ENCODE measurements at regions not wholly inside any gene's neighbourhood (a gene's known extent, or its start where the extent isn't known, plus 50 kb on each side); places are given as distances from the start of the nearest gene placed in this dataset.

GRCh38 chr4:52195869-52196268, 144.8 kb downstream of the SPATA18 start:
- Histone ChIP-seq H3K27me3 (ENCODE audit: control insufficient read depth in 4 of 4, insufficient read depth in 4 of 4, low read length in 3 of 4) (no peaks in the 10 kb centered on the region), H3K36me3 (ENCODE audit: control insufficient read depth in 4 of 4, insufficient read depth in 3 of 4, low read depth in 1 of 4, low read length in 3 of 4) (no peaks in the 10 kb centered on the region), H3K4me3 (ENCODE audit: low read depth in 1 of 3, low read length in 3 of 3) (no peak overlapping the region), H3K9ac (ENCODE audit: low read depth in 1 of 2, low read length in 2 of 2) (no peak overlapping the region), H3K4me1 (ENCODE audit: control insufficient read depth in 4 of 4, insufficient read depth in 4 of 4, low read length in 3 of 4) (peaks cover 2 to 7% (median 4%) of the 10 kb centered on the region in 4 donors), H3K27ac (ENCODE audit: low read depth in 1 of 2, low read length in 2 of 2) (no peak overlapping the region), H3K9me3 (ENCODE audit: control insufficient read depth in 4 of 4, low read length in 3 of 4) (no peaks in the 10 kb centered on the region)
- no peak for DNase-seq (ENCODE audit: low spot score)
- no peak for TF ChIP-seq RXRA (IDR thresholded peaks at IDR 0.05)
- no peak for TF ChIP-seq TAF1 (conservative IDR thresholded peaks at IDR 0.05)
- WGBS = 60% methylated on average over 5 of the region's 5 CpGs

DNA sequence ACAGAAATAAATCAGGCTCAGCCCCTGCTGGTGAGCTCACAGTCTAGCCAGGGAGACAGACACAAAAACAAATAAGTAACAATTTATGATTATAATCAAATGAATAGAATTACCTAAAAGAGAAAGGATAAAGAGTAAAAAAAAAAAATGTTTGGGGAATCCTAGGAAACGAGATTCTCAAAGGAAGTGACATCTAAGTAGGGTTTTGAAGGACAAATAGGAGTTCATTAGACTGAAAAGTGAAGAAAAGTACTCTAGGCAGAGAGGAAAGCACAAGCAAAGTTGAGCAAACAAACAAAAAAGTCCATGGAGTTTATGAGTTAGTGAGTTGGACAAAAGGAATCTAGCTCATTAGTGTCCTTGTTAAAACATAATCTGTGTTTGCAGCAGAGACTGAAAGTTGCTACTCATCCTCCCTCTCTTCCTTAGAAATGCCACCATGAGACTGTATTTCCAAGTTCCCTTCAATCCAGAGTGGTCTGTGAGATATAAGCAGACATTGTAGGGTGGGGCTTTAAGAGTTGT, 145.6 kb downstream of the SPATA18 start:
- Histone ChIP-seq H3K4me3 (ENCODE audit: low read depth in 1 of 3, low read length in 3 of 3) (no peak overlapping the region), H3K9ac (ENCODE audit: low read depth in 1 of 2, low read length in 2 of 2) (no peak overlapping the region), H3K27me3 (ENCODE audit: control insufficient read depth in 4 of 4, insufficient read depth in 4 of 4, low read length in 3 of 4) (no peaks in the 10 kb centered on the region), H3K4me1 (ENCODE audit: control insufficient read depth in 4 of 4, insufficient read depth in 4 of 4, low read length in 3 of 4) (peaks cover 2 to 7% (median 4%) of the 10 kb centered on the region in 4 donors), H3K9me3 (ENCODE audit: control insufficient read depth in 4 of 4, low read length in 3 of 4) (no peaks in the 10 kb centered on the region), H3K27ac (ENCODE audit: low read depth in 1 of 2, low read length in 2 of 2) (no peak overlapping the region), H3K36me3 (ENCODE audit: control insufficient read depth in 4 of 4, insufficient read depth in 3 of 4, low read depth in 1 of 4, low read length in 3 of 4) (no peaks in the 10 kb centered on the region)
- DNase-seq (ENCODE audit: low spot score) = no peak
- TF ChIP-seq NR2F2 (IDR thresholded peaks at IDR 0.05) (no peak), EGR1 (IDR thresholded peaks at IDR 0.05; ENCODE audit: low read depth in 2 of 2) (no peak), GABPA (IDR thresholded peaks at IDR 0.05 in 1 of 2, conservative IDR thresholded peaks at IDR 0.05 in 1 of 2) (no peak), SP1 (IDR thresholded peaks at IDR 0.05) (no peak), ZBTB33 (IDR thresholded peaks at IDR 0.05) (no peak), TAF1 (conservative IDR thresholded peaks at IDR 0.05) (no peak), REST (IDR thresholded peaks at IDR 0.05) (no peak), YY1 (IDR thresholded peaks at IDR 0.05) (no peak), FOXA2 (IDR thresholded peaks at IDR 0.05) (no peak), RXRA (IDR thresholded peaks at IDR 0.05) (no peak)
- TF ChIP-seq, protein P1, sequence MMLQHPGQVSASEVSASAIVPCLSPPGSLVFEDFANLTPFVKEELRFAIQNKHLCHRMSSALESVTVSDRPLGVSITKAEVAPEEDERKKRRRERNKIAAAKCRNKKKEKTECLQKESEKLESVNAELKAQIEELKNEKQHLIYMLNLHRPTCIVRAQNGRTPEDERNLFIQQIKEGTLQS (IDR thresholded peaks at IDR 0.05) = no peak
- 58% methylated on average over 1 of the region's 1 CpG for WGBS

DNA sequence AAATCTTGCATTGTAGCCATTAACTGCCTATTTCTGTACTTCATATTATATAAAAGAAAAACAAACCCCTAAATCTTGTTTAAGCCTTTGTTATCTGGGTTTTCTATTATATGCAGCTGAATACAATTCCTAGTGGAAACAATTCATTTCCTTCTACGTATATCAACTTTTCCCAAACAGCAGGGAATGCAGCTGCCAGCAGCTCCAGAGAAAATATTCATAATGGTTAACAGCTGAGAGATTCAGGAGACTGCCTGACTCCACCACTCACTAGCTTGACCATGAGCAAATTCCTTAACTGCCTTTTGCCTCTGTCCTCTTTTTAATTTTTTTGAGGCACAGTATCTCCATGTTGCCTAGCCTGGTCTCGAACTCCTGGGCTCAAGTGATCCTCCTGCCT, 146.2 kb downstream of the SPATA18 start:
- H3K27ac ChIP-seq (ENCODE audit: low read depth in 1 of 2, low read length in 2 of 2) = no peak overlapping the region
- no peak overlapping the region for H3K4me3 ChIP-seq (ENCODE audit: low read depth in 1 of 3, low read length in 3 of 3)
- H3K9me3 ChIP-seq (ENCODE audit: control insufficient read depth in 4 of 4, low read length in 3 of 4) = no peaks in the 10 kb centered on the region
- H3K4me1 ChIP-seq (ENCODE audit: control insufficient read depth in 4 of 4, insufficient read depth in 4 of 4, low read length in 3 of 4) = peaks cover under 1 to 5% (median 3%) of the 10 kb centered on the region in 4 donors
- no peaks in the 10 kb centered on the region for H3K36me3 ChIP-seq (ENCODE audit: control insufficient read depth in 4 of 4, insufficient read depth in 3 of 4, low read depth in 1 of 4, low read length in 3 of 4)
- no peaks in the 10 kb centered on the region for H3K27me3 ChIP-seq (ENCODE audit: control insufficient read depth in 4 of 4, insufficient read depth in 4 of 4, low read length in 3 of 4)
- WGBS = 81% methylated on average over 2 of the region's 2 CpGs
- DNase-seq (ENCODE audit: low spot score) = no peak
- TF ChIP-seq SP1 (IDR thresholded peaks at IDR 0.05) = no peak
- no peak for TF ChIP-seq REST (IDR thresholded peaks at IDR 0.05)
- TF ChIP-seq YY1 (IDR thresholded peaks at IDR 0.05) = no peak
- H3K9ac ChIP-seq (ENCODE audit: low read depth in 1 of 2, low read length in 2 of 2) = no peak overlapping the region

Data from liver (tissue), 7 donors.